ENCODE measurements at regions not wholly inside any gene's neighbourhood (a gene's known extent, or its start where the extent isn't known, plus 50 kb on each side); places are given as distances from the start of the nearest gene placed in this dataset.

DNA sequence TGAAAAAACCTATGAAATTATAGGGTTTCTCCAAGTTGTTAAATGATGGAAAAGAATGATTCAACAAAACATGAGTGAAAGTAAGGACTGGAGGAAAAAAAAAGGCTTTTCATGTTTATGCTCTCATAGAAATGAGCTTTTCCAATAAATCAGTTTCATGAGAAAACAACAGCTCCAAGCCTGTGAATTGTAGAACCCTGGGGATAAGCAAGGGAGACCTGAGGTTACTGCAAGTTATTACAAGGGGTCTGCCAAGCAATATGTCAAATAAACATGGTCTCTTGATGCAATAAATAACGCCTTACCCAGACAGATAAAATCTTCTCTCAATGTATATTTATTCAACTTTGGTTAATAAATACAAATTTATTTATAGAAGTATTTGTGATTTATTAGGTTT lies 577.9 kb upstream of the GCFC2 start:
- no peaks in the 10 kb centered on the region for H4K20me1 ChIP-seq (ENCODE audit: insufficient read depth)
- no peak overlapping the region for H3K4me2 ChIP-seq (ENCODE audit: unreplicated experiment)
- H3K79me2 ChIP-seq (ENCODE audit: insufficient read depth): no peaks in the 10 kb centered on the region
- H3K9ac ChIP-seq: no peak overlapping the region
- no peaks in the 10 kb centered on the region for H3K36me3 ChIP-seq (ENCODE audit: low read depth)
- no peak for DNase-seq
- H3K4me3 ChIP-seq: no peak overlapping the region
- no peak overlapping the region for H2AFZ ChIP-seq
- no peak for TF ChIP-seq EZH2phosphoT487 (IDR thresholded peaks at IDR 0.05; ENCODE audit: insufficient read depth, low read depth)
- no peak for TF ChIP-seq EZH2 (IDR thresholded peaks at IDR 0.05; ENCODE audit: insufficient read depth, poor library complexity, severe bottlenecking)
- no peaks in the 10 kb centered on the region for H3K27me3 ChIP-seq (replicated peaks; ENCODE audit: insufficient read depth)
- no peaks in the 10 kb centered on the region for H3K4me1 ChIP-seq (ENCODE audit: insufficient read depth)
- in situ Hi-C loops (cut with MboI): no loop called here
- H3K27ac ChIP-seq: no peak overlapping the region
- no peaks in the 10 kb centered on the region for H3K9me2 ChIP-seq (ENCODE audit: insufficient read depth)
- WGBS, 2 experiments (ENCODE audit: low coverage in 1 of 2, low lambda C conversion rate in 2 of 2, missing lambda C conversion rate in 2 of 2): 0% methylated on average over 1 of the region's 1 CpG
- no peaks in the 10 kb centered on the region for H3F3A ChIP-seq (ENCODE audit: insufficient read depth)
- no peaks in the 10 kb centered on the region for H3K9me3 ChIP-seq (ENCODE audit: low read depth)

DNA sequence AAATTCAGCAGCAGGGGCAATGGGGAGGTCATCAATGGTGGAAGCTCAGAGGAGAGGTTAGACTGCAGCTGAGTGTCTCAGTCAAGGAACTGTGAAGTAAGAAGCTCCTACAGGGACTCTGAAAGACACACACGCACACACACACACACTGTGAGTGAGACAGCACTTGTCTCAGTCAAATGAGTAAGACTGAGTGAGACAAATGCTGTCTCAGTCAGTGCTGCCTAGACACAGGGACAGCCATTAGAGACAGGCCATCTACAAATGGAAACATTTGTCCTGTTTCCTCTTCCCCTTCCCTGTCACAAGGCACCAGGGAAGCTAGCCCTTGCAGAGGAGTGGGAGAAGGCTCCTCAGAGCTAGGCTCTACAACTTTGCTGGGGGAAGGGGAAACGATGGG lies 577.4 kb upstream of the GCFC2 start:
- Histone ChIP-seq H3K79me2 (ENCODE audit: insufficient read depth) (no peaks in the 10 kb centered on the region), H3K9me3 (ENCODE audit: low read depth) (no peaks in the 10 kb centered on the region), H3K9ac (no peak overlapping the region), H3K4me1 (ENCODE audit: insufficient read depth) (no peaks in the 10 kb centered on the region), H3K4me2 (ENCODE audit: unreplicated experiment) (no peak overlapping the region), H3K9me2 (ENCODE audit: insufficient read depth) (no peaks in the 10 kb centered on the region), H3K36me3 (ENCODE audit: low read depth) (no peaks in the 10 kb centered on the region), H2AFZ (no peak overlapping the region), H3K27me3 (replicated peaks; ENCODE audit: insufficient read depth) (no peaks in the 10 kb centered on the region), H4K20me1 (ENCODE audit: insufficient read depth) (no peaks in the 10 kb centered on the region), H3K4me3 (no peak overlapping the region), H3K27ac (no peak overlapping the region), H3F3A (ENCODE audit: insufficient read depth) (no peaks in the 10 kb centered on the region)
- DNase-seq: no peak
- in situ Hi-C loops (cut with MboI): no loop called here
- TF ChIP-seq EZH2phosphoT487 (IDR thresholded peaks at IDR 0.05; ENCODE audit: insufficient read depth, low read depth) (no peak), EZH2 (IDR thresholded peaks at IDR 0.05; ENCODE audit: insufficient read depth, poor library complexity, severe bottlenecking) (no peak)
- WGBS, 2 experiments (ENCODE audit: low coverage in 1 of 2, low lambda C conversion rate in 2 of 2, missing lambda C conversion rate in 2 of 2): 5 to 8% methylated on average over 2 of the region's 2 CpGs

DNA sequence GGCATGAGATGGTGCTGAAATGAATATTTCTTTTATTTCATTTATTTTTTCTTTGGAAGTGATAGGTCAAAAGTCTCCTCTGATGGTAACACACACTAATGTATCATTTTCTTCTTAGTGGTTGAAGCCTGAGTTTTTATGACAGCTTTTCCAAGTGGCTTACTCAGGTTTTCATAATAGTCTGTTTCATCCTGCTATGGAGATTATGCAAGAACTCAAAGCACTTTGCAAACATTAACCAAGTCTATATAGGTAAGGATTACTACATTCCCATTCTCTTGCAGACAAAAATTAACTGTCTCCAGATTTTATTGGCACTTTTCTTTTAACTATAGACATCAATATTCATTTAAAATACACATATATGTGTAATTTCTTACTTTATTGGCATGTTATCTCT lies 572.6 kb upstream of the GCFC2 start:
- TF ChIP-seq EZH2 (IDR thresholded peaks at IDR 0.05; ENCODE audit: insufficient read depth, poor library complexity, severe bottlenecking) (no peak), EZH2phosphoT487 (IDR thresholded peaks at IDR 0.05; ENCODE audit: insufficient read depth, low read depth) (no peak)
- Histone ChIP-seq H3K9me2 (ENCODE audit: insufficient read depth) (no peaks in the 10 kb centered on the region), H3K4me3 (no peak overlapping the region), H3K4me1 (ENCODE audit: insufficient read depth) (no peaks in the 10 kb centered on the region), H2AFZ (no peak overlapping the region), H3K4me2 (ENCODE audit: unreplicated experiment) (no peak overlapping the region), H4K20me1 (ENCODE audit: insufficient read depth) (no peaks in the 10 kb centered on the region), H3K9me3 (ENCODE audit: low read depth) (no peaks in the 10 kb centered on the region), H3F3A (ENCODE audit: insufficient read depth) (no peaks in the 10 kb centered on the region), H3K36me3 (ENCODE audit: low read depth) (no peaks in the 10 kb centered on the region), H3K79me2 (ENCODE audit: insufficient read depth) (no peaks in the 10 kb centered on the region), H3K9ac (no peak overlapping the region), H3K27me3 (replicated peaks; ENCODE audit: insufficient read depth) (no peaks in the 10 kb centered on the region), H3K27ac (no peak overlapping the region)
- in situ Hi-C loops (cut with MboI): no loop called here
- no peak for DNase-seq

DNA sequence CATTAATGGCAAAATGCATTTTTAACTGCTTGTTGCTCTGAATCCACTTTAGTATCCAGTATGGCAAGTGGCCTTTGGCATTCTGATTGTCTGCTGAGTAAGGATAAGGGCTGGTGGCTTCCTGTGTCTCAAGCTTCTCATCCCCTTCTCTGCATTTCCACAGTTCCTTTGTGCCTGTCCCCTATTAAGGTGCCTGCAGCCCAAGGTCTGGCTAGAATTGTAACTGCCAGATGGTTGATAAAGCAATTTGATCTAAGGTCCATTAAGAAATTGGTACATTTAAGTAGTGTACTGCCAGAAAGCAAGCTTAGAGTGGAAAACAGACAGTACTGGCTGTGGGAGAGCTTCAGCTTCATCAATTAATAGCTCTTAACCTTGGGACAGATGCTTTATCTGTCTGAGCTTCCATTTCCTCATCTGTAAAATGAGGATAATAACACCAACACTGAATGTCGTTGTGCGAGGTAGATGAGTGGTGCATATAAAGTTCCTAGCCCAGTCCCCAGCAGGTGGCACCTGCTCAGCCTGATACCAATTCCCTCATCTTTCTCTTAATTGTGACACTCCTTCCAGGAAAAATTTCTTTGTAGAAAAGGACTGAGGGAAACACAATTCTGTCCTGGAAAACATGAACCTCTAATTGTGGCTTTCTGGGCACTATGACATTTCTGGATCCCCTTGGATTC lies 570.6 kb upstream of the GCFC2 start:
- H2AFZ ChIP-seq: no peak overlapping the region
- H3K4me3 ChIP-seq: no peak overlapping the region
- no peaks in the 10 kb centered on the region for H3K4me1 ChIP-seq (ENCODE audit: insufficient read depth)
- H3F3A ChIP-seq (ENCODE audit: insufficient read depth): no peaks in the 10 kb centered on the region
- H3K9me3 ChIP-seq (ENCODE audit: low read depth): no peaks in the 10 kb centered on the region
- no peak overlapping the region for H3K27ac ChIP-seq
- H3K27me3 ChIP-seq (replicated peaks; ENCODE audit: insufficient read depth): no peaks in the 10 kb centered on the region
- TF ChIP-seq EZH2phosphoT487 (IDR thresholded peaks at IDR 0.05; ENCODE audit: insufficient read depth, low read depth): no peak
- TF ChIP-seq EZH2 (IDR thresholded peaks at IDR 0.05; ENCODE audit: insufficient read depth, poor library complexity, severe bottlenecking): no peak
- H3K9ac ChIP-seq: no peak overlapping the region
- no peaks in the 10 kb centered on the region for H3K9me2 ChIP-seq (ENCODE audit: insufficient read depth)
- H4K20me1 ChIP-seq (ENCODE audit: insufficient read depth): no peaks in the 10 kb centered on the region
- H3K4me2 ChIP-seq (ENCODE audit: unreplicated experiment): no peak overlapping the region
- no peaks in the 10 kb centered on the region for H3K79me2 ChIP-seq (ENCODE audit: insufficient read depth)
- in situ Hi-C loops (cut with MboI): no loop called here
- DNase-seq: no peak
- 55 to 67% methylated on average over 2 of the region's 2 CpGs for WGBS, 2 experiments (ENCODE audit: low coverage in 1 of 2, low lambda C conversion rate in 2 of 2, missing lambda C conversion rate in 2 of 2)
- H3K36me3 ChIP-seq (ENCODE audit: low read depth): no peaks in the 10 kb centered on the region

DNA sequence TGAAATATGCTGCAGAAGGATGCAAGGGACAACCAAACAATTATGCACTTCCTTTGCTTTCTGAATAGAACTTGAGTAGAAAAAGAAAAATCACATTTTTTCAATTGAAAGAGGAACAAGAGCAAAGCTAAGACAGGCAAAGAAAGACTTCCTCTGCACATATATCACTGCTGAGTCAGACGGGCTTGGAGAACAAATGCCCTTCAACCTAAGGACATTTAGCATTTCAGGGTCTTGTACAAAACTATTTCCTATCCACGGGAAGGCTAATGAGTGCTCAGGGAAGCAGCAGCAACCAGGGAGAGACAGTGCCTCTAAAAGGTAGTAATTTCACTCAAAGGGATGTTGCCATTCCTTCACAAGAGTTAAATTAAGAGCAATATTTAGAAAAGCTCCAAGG lies 570.0 kb upstream of the GCFC2 start:
- H3K27me3 ChIP-seq (replicated peaks; ENCODE audit: insufficient read depth): no peaks in the 10 kb centered on the region
- 0% methylated on average over 2 of the region's 2 CpGs for WGBS, 2 experiments (ENCODE audit: low coverage in 1 of 2, low lambda C conversion rate in 2 of 2, missing lambda C conversion rate in 2 of 2)
- TF ChIP-seq EZH2phosphoT487 (IDR thresholded peaks at IDR 0.05; ENCODE audit: insufficient read depth, low read depth) (no peak), EZH2 (IDR thresholded peaks at IDR 0.05; ENCODE audit: insufficient read depth, poor library complexity, severe bottlenecking) (no peak)

More for the DNA sequence above, 570.0 kb upstream of the GCFC2 start:
- H3K4me2 ChIP-seq (ENCODE audit: unreplicated experiment): no peak overlapping the region
- H3K27ac ChIP-seq: no peak overlapping the region
- H3K4me3 ChIP-seq: no peak overlapping the region
- DNase-seq: no peak
- H2AFZ ChIP-seq: no peak overlapping the region
- H3K9me2 ChIP-seq (ENCODE audit: insufficient read depth): no peaks in the 10 kb centered on the region
- H3K9ac ChIP-seq: no peak overlapping the region
- no peaks in the 10 kb centered on the region for H3K79me2 ChIP-seq (ENCODE audit: insufficient read depth)
- in situ Hi-C loops (cut with MboI): no loop called here
- no peaks in the 10 kb centered on the region for H4K20me1 ChIP-seq (ENCODE audit: insufficient read depth)
- H3K36me3 ChIP-seq (ENCODE audit: low read depth): no peaks in the 10 kb centered on the region
- H3F3A ChIP-seq (ENCODE audit: insufficient read depth): no peaks in the 10 kb centered on the region
- H3K9me3 ChIP-seq (ENCODE audit: low read depth): no peaks in the 10 kb centered on the region
- H3K4me1 ChIP-seq (ENCODE audit: insufficient read depth): no peaks in the 10 kb centered on the region

Data from GM23248 (cell line).